Amygdala (tissue), 56 donors: ENCODE measurements at regions not wholly inside any gene's neighbourhood (a gene's known extent, or its start where the extent isn't known, plus 50 kb on each side); places are given as distances from the start of the nearest gene placed in this dataset.
A peak's percentile ranks its signal among the peaks of the same experiment; 100 is the strongest.

Experiments used
- DNase-seq, 56 donors: peaks; one replicate each; lab custom pipeline; 2025; lab: John Stamatoyannopoulos, UW

- DNase-seq, result no peak
These were observed 77.1 kb upstream of the UNC5B start for GRCh38 chr10:71135236-71135635.

DNA sequence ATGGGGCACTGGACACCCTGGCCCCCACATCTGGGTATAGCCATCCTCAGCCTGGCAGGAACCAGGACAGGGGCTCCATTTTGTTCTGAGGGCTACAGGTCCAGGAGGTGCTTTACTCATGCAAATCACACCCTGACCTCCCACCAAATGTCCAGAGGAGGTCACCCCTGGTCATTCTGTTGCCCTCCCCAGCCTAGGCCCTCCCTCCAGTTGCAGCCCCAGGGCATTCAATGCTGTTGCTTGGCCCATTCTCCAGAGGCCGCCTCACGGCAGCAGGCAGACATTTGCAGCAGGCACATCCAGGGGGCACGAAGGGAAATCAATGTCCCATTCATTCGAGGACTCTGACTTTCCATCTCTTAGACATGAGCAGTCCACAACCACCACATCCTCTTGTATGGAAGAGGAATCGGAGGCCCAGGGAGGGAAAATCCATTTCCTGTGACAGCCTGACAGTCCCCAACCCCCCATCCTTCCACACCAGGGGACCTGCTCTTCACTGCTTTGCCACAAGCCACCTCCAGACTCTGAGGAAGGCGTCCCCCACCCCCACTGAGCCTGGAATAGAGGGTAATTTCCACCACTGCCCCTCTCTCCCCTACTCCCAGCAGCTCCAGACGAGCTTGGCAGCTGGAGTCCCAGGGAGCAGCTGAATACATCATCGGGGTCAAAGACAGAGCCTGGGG is 76.2 kb upstream of the UNC5B start:
- DNase-seq, result no peak

- DNase-seq, result no peak
These were observed 74.7 kb upstream of the UNC5B start for GRCh38 chr10:71137701-71138100.

DNA sequence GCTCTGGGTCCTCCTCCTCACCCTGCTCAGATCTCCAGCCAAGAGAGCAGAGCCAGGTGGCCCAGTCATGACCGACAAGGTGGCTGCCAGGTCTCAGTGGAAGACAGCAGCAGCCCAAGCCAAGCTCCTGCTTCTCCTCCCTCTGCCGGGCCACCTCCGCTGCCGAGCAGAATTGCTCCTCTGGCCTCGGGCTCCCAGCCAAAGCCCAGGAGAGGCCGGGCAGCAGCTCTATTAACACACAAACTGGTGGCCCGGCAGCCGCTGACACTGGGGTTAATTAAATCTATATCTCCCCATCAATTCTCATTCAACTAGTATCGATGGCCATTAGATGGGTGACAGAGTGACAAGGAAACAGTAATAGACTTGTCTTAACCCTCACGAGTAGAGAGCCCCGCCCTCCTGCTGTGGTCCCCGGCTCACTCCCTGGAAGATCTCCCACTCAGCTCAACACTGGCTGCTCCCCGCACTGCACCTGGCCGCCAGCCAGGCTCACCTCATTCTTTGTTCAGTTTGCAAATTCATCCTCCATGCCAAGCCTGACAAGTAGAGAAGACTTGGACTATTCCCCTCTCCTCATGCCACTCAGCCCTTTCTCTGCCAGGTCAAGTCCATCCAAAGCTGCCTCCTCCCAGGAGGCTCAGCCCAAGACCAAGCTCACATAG is 74.1 kb upstream of the UNC5B start:
- DNase-seq, result peak in 2 of 56 donors; percentile 0 to 28

- no peak for DNase-seq
These were observed 70.8 kb upstream of the UNC5B start for GRCh38 chr10:71141528-71141927.

GRCh38 chr10:71143170-71143569 is 69.2 kb upstream of the UNC5B start:
- DNase-seq, result no peak

DNA sequence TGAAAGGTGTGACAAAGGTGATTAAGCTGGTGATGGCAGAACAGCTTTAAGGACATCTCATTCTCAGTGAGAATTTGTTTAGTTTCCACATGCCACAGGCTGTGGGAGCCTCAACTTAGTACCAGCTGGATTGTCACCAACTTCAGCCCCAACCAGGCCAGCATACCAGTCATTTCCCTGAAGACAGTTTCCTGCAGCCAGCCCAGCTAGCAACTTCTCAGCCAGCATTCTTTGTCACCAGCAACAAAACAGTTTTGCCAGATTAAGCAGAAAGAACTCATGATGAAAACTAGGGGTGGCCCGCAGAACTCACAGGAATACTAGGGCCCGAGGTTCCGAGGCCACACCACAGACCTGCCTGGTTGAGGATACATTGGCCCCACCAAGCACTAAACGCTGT is 68.8 kb upstream of the UNC5B start:
- DNase-seq, result no peak

GRCh38 chr10:71144824-71145223 is 67.5 kb upstream of the UNC5B start:
- DNase-seq, result no peak

DNA sequence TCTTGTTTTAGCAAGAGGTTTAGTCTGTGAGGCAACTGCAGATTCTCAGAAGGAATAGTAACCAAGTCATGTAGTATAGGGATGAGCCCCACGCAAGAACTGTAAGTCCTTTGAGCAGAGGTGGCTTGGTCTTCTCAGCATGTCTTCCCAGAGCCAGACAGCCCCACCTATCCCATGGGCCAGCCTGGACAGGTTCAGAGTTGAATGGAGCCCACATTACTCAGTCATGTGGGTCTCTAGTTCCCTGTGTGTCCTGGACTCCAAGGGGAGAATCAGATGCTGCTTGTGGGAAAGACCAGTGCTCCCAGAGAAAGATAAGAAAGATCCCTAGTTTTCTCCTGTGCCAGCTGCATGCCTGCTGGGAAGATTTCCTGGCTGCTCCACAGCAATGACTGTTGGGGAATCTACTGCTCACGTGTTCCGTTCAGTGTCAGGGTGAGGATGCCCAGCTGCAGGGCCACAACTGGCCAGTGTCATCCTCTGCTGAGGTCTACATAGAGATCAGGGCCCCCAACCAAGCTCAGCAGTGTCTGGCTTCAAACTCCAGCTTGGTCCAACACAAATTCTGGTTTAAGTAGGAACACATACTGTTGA is 66.9 kb upstream of the UNC5B start:
- no peak for DNase-seq

DNA sequence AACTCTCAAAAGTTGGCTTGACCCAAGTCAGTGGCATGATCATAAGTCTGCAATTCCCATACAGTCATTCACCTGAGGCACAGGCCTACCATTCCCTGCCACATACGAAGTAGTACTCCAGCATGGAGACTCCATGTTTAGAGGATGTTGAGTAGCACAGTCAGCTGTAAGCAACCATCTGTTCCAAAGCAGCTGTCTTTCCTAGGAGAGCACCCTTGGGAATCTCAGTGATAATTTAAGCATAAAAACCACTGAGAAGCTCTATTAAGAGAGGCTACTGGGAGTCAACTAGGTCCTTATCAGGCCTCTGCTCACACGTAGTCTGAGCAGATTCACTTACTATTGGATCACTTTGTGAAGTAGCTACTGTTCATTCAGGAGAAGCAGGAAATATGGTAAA is 61.6 kb upstream of the UNC5B start:
- DNase-seq, result no peak

DNA sequence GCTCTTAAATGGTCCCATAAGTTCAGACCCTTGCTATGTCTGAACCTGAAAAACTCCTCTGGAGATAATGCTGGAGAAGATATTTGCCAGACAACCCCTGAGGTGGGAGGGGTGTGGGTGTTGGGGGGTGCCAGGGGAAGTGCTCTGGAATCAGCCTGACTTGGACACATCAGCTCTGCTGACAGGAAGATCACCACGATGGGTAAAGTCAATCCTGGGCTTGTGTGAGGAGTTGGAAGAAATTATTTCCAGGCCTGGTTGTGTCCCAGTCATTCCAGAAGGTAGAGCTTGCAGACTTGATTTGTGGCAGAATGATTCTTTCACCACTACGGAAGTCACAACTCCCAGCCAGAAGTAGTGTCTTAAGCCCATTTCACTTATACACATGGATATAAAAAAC is 60.3 kb upstream of the UNC5B start:
- no peak for DNase-seq

DNA sequence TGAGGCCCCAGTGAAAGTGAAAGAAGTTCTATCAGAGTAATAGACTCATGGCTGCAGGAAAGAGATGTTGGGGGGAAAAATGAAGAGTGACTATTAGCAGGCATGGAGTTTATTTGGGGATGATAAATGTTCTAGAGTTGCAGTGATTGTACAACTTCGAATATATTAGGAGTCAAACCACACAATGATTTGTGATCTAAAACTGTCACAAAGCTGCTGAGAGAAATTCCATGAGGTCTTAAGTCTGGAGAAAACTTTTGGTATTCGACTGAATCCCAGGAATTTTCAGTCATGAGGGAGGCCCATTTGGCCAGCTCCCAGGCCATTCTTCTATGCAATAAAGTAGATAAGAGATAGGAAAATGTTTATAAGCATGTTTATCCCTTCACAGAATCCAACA is 55.9 kb upstream of the UNC5B start:
- DNase-seq, result no peak

DNA sequence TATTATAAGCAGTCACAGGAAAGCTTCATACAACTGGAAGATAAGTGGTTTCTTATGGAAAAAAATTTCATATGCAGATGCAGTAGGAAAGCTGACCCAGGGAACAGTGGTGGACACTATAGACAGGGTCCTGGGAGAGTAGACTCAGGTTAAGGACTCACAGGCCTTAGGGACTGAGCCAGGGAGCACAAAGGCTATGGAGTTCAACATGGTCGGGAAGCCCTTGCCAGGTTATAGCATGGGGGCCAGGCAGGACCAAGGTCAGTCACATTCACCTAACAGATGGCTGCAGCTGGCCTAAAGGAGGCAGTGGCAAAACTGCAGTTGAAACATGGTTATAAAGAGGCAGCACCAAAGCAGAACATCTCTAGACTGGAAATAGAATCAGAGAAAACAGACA is 54.9 kb upstream of the UNC5B start:
- DNase-seq, result no peak

GRCh38 chr10:71158251-71158650 is 54.1 kb upstream of the UNC5B start:
- no peak for DNase-seq

DNA sequence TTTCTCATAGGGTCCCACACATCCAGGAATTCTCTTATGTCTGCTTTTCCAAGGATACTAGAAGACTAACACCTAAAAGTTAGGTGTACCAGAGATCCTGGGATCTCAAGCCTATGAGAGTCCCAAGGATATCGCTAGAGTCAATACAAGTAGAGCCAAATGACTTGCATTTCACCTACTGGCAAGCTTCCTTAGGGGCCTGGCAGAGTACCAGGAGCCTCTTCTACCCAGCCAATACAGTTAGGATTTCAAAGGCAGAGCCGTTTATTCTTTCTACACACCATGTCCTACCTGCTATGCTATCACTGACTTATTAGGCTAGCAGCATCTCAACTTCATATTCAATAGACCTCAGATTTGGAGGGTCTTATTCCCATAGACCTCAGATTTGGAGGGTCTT is 53.5 kb upstream of the UNC5B start:
- DNase-seq, result no peak

DNA sequence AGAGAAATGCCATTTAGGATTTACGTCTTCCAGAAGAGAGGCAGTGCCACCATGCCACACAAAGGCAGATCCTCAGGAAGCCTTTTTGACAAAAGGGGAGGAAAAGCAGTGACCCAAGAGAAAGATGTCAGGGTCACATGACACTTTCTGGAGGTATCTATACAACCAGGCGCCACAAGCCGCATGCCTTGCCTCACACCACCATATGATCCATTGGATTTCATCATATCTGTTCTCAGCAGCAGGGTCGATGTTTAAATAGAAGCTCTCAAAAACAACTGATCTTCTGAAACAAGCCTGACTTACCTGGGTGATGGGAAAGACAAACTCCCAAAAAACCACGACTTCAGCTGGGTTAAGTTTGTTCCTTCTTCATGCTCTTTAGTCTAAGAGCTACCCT is 52.5 kb upstream of the UNC5B start:
- DNase-seq, result no peak

- no peak for DNase-seq
These were observed 50.9 kb upstream of the UNC5B start for GRCh38 chr10:71161425-71161824.
